BJ (cell line): ENCODE measurements at regions not wholly inside any gene's neighbourhood (a gene's known extent, or its start where the extent isn't known, plus 50 kb on each side); places are given as distances from the start of the nearest gene placed in this dataset.

ENCODE experiments used
- CTCF ChIA-PET: fragments of 350-600 bp; formaldehyde crosslinking; extraction: SDS; loops from one replicate; lab custom pipeline; 2021; ENCODE audit warnings: antibody characterized with exemption, inconsistent platforms; lab: Yijun Ruan, JAX
- POLR2A ChIA-PET: fragments of 300-600 bp; sonication (Branson Sonifier 250); formaldehyde crosslinking; extraction: SDS; loops from one replicate; lab custom pipeline; 2021; ENCODE audit warnings: antibody characterized with exemption; lab: Charles Lee
- DNase-seq: peaks from one replicate; pipeline ENCODE4 v3.0.0-alpha.2; 2011; ENCODE audit warnings: low read depth
- H3K27me3 ChIP-seq: 2 replicates; pipeline ENCODE4 v1.6.0; 2011; ENCODE audit warnings: low read length; ENCODE audit not compliant: control insufficient read depth, insufficient read depth
- H3K36me3 ChIP-seq: 2 replicates; pipeline ENCODE4 v1.5.1; 2011; ENCODE audit warnings: low read length; ENCODE audit not compliant: control insufficient read depth, insufficient read depth
- H3K4me3 ChIP-seq: 2 replicates; pipeline ENCODE4 v1.5.1; 2011; ENCODE audit warnings: low read depth, mild to moderate bottlenecking, control low read depth, low read length
- CTCF ChIP-seq: IDR thresholded peaks from 2 replicates; pipeline ENCODE4 v1.5.1; 2011; ENCODE audit warnings: low read depth, mild to moderate bottlenecking, control low read depth, inconsistent platforms, low read length, moderate library complexity; ENCODE audit not compliant: insufficient read depth

- no peak for TF ChIP-seq CTCF
- Histone ChIP-seq H3K4me3 (no peak overlapping the region), H3K36me3 (no peaks in the 10 kb centered on the region), H3K27me3 (no peaks in the 10 kb centered on the region)
- POLR2A ChIA-PET: no interaction called here
- DNase-seq: no peak
- CTCF ChIA-PET: no interaction called here
These were observed 110.7 kb upstream of the ZEB2 start for GRCh38 chr2:144630459-144631215.

GRCh38 chr2:144629935-144630334, 110.0 kb upstream of the ZEB2 start:
- no peak for DNase-seq
- POLR2A ChIA-PET: no interaction called here
- CTCF ChIA-PET: no interaction called here

GRCh38 chr2:144628566-144628965, 108.6 kb upstream of the ZEB2 start:
- POLR2A ChIA-PET: no interaction called here
- CTCF ChIA-PET: no interaction called here

More at GRCh38 chr2:144629935-144630334, 110.0 kb upstream of the ZEB2 start:
- Histone ChIP-seq H3K27me3 (no peaks in the 10 kb centered on the region), H3K36me3 (no peaks in the 10 kb centered on the region), H3K4me3 (no peak overlapping the region)
- TF ChIP-seq CTCF: no peak

GRCh38 chr2:144625626-144626025, 105.7 kb upstream of the ZEB2 start:
- DNase-seq: no peak
- Histone ChIP-seq H3K27me3 (no peaks in the 10 kb centered on the region), H3K4me3 (no peak overlapping the region), H3K36me3 (no peaks in the 10 kb centered on the region)
- no peak for TF ChIP-seq CTCF
- ChIA-PET CTCF (interaction anchor here (1.5 kb wide), 1 partner anchor 14 kb away, joined by 3 read pairs; no protein-coding TSS in a partner anchor), POLR2A (no interaction called here)

More at GRCh38 chr2:144628566-144628965, 108.6 kb upstream of the ZEB2 start:
- H3K36me3 ChIP-seq: no peaks in the 10 kb centered on the region
- no peak for TF ChIP-seq CTCF
- H3K4me3 ChIP-seq: no peak overlapping the region
- DNase-seq: no peak
- no peaks in the 10 kb centered on the region for H3K27me3 ChIP-seq

- POLR2A ChIA-PET: no interaction called here
- H3K36me3 ChIP-seq: no peaks in the 10 kb centered on the region
- no peak overlapping the region for H3K4me3 ChIP-seq
- CTCF ChIA-PET: interaction anchor here (1.5 kb wide), 1 partner anchor 14 kb away, joined by 3 read pairs; no protein-coding TSS in a partner anchor
- no peak for TF ChIP-seq CTCF
- DNase-seq: no peak
- no peaks in the 10 kb centered on the region for H3K27me3 ChIP-seq
These were observed 105.3 kb upstream of the ZEB2 start for GRCh38 chr2:144625226-144625625.
